GM21529 (cell line): ENCODE measurements at regions not wholly inside any gene's neighbourhood (a gene's known extent, or its start where the extent isn't known, plus 50 kb on each side); places are given as distances from the start of the nearest gene placed in this dataset.
"Not testable (repeated sequence)": the region's sequence is repeated elsewhere in the genome, so short reads cannot be mapped to it uniquely, and the experiment has no call there.

Experiments
- ATAC-seq: cut with Tn5 transposase; IDR thresholded peaks from one replicate; pipeline ENCODE4 v1.9.1; 2021; ENCODE audit not compliant: unreplicated experiment

- no peak for ATAC-seq
Measured at GRCh38 chr3:104920512-104920911, 446.2 kb upstream of the ALCAM start.

GRCh38 chr3:104933972-104934371, 432.7 kb upstream of the ALCAM start:
- no peak for ATAC-seq

GRCh38 chr3:104935613-104936012, 431.1 kb upstream of the ALCAM start:
- ATAC-seq: no peak

GRCh38 chr3:104939196-104939595, 427.5 kb upstream of the ALCAM start:
- ATAC-seq: no peak

DNA sequence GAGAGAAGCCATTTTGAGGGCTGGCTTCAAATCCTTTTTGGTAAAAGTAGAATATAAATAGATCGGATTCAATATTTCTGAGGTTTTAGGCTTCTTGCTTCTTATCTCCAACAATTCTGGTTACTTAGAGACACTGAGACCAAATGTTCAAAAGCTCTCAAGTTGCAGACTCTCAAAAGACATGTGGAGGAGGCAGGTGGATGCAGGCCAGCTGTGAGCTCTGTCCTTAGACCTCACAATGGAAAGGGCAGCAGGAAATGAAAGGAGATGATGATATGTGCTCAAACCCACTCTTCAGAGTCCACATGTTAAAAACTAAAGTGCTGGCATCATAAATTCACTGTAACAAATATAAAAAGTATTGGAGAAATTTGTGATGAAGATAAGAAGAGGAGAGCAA, 424.9 kb upstream of the ALCAM start:
- no peak for ATAC-seq

GRCh38 chr3:104943974-104944373, 422.7 kb upstream of the ALCAM start:
- ATAC-seq: no peak

DNA sequence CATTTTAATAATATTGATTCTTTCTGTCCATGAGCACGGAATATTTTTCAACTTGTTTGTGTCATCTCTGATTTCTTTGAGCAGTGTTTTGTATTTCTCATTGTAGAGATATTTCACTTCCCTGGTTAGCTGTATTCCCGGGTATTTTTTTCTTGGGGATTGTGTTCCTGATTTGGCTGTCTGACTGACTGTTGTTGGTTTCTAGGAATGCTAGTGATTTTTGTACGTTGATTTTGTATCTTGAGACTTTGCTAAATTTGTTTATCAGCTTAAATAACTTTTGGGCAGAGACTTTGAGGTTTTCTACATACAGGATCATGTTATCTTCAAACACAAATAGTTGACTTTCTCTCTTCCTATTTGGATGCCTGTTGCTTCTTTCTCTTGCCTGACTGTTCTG, 418.8 kb upstream of the ALCAM start:
- ATAC-seq: no peak

- not testable (repeated sequence) for ATAC-seq
Measured at GRCh38 chr3:104949810-104950209, 416.9 kb upstream of the ALCAM start.

DNA sequence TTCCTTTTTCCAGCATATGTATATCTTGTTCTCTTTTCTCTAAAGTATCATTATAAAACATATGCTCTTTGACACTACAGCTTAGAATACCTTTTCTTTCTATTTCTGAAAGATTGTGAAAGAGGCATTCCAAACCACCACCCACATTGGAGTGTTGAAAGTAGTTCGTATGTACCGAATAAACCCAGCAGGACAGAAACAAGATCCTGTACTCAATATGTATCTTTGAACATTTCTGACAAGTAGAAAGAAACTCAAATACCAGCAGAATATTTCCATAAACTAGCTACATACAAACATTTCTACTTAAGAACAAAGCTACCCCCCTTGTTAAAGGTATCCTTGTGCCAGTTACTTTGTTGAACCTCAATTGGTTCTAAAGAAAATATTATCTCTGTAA, 415.3 kb upstream of the ALCAM start:
- ATAC-seq: no peak

GRCh38 chr3:104952146-104952972, 414.4 kb upstream of the ALCAM start:
- no peak for ATAC-seq

- no peak for ATAC-seq
Measured at GRCh38 chr3:104956620-104957345, 409.9 kb upstream of the ALCAM start.

DNA sequence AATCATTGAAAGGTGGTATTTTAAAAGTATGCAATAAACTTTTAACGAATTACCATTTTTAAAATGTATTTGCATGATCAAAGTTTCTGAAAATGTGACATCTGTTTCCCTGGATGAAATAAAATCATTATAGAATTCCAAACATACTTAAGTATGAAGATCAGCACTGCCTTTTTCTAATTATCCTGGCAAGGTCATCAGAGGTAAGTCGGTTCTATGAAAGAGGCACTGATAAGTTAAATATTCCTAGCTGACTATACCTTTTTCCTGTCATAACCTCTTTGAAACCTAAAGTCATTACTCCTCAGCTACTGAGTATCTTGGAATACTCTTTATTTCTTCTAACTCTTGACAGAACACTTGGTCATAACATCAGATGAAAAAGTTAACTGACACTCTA, 406.1 kb upstream of the ALCAM start:
- ATAC-seq: no peak

- ATAC-seq: no peak
Measured at GRCh38 chr3:104961851-104962250, 404.9 kb upstream of the ALCAM start.

DNA sequence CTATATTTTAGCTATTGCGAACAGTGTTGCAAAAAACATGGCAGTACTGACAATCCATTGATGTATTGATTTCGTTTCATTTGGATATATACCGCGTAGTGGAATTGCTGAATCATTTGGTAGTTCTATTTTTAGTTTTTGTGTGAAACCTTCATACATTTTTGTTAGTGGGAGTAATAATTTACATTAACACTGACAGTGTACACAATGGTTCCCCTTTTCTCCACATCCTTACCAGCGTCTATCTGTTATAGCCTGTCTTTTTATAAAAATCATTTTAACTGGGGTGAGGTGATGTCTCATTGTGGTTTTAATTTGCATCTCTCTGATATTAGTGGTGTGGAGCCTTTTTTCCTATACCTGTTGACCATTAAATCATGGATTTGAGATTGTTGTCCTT, 392.4 kb upstream of the ALCAM start:
- no peak for ATAC-seq

DNA sequence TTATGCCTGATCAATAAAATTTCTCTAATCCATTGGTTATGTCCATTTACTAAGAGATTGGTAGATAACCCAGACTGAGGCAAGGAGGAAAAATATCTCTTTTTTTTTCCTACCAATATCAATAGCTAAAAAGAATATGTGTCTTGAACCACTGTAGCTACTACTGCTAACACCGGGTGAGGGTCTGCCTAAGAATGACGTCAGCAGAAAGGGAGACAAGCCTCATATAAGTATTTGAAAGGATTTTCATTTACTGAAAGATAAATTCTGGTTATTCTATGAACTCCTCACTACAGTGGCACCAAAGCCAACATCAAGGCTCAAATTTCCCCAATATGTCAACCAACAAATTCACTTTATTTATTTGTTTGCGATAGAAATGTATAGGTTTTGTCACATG, 389.0 kb upstream of the ALCAM start:
- ATAC-seq: no peak

DNA sequence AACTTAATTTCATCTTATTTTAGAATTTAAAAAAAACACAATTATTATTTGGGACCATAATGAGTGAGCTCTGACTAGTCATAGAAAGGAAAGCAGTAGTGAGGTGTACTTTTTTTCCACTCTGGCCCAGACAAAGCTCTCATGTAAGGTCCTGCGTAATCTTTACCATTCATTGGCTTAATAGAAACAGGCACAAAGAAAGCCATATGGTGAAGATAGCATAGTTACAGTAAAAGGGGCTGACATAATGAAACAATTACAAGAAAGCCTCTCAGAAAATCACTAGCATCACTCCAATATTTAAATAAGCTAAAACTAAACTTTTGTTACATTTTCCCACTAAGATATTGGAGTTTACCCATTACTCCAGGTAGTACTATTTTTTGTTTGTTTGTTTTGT, 384.6 kb upstream of the ALCAM start:
- ATAC-seq: no peak

DNA sequence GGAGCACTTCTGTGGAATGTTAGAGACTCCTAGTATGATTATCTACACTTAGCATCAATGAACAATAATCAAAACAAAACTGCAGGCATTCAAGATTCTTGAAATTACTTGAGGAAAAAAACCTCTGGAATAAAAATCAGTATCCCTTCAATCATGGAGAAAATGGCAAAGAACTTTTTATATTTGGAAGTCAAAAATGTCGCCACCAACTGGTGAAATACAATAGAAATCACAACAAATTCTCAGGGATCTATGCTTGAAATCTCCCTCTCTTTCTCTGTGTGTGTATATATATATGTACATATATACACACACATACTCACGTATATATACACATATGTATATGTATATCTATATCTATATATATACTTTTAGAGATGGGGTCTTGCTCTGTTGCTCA, 378.9 kb upstream of the ALCAM start:
- no peak for ATAC-seq

GRCh38 chr3:104988496-104988895, 378.2 kb upstream of the ALCAM start:
- no peak for ATAC-seq

- no peak for ATAC-seq
Measured at GRCh38 chr3:104989878-104990277, 376.8 kb upstream of the ALCAM start.

DNA sequence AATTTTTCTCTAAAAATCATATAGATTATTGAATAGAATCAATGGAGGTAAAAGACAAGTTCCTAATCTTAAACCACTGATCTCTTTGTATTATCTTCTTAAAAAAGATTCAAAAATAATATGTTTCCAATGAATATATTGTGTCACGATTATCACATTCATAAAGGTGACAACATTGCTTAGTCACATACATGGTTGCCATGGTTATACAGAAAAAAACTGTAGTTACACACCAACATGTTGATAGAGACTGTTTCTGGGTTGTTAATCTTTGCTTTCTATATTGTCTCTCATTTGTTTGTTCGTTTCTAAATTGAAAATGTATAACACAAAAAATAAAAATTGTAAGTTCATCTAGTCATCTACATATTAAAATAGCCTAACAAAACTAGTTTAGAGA, 376.0 kb upstream of the ALCAM start:
- no peak for ATAC-seq

GRCh38 chr3:104992676-104993075, 374.0 kb upstream of the ALCAM start:
- no peak for ATAC-seq

- ATAC-seq: no peak
Measured at GRCh38 chr3:105006164-105006563, 360.5 kb upstream of the ALCAM start.

- ATAC-seq: no peak
Measured at GRCh38 chr3:105013657-105014056, 353.1 kb upstream of the ALCAM start.
